AG09309 (cell line): ENCODE measurements at regions not wholly inside any gene's neighbourhood (a gene's known extent, or its start where the extent isn't known, plus 50 kb on each side); places are given as distances from the start of the nearest gene placed in this dataset.
"Not testable (repeated sequence)": the region's sequence is repeated elsewhere in the genome, so short reads cannot be mapped to it uniquely, and the experiment has no call there.

Experiments
- DNase-seq: peaks from one replicate; pipeline ENCODE4 v3.0.0-alpha.2; 2010; ENCODE audit warnings: low read depth
- H3K4me3 ChIP-seq: 2 replicates; pipeline ENCODE4 v1.5.1; 2011; ENCODE audit warnings: mild to moderate bottlenecking, low read depth, low read length, moderate library complexity; ENCODE audit not compliant: control insufficient read depth
- CTCF ChIP-seq: IDR thresholded peaks from 2 replicates; pipeline ENCODE4 v1.5.1; 2011; ENCODE audit warnings: mild to moderate bottlenecking, low read depth, low read length, inconsistent platforms; ENCODE audit not compliant: insufficient read depth, control insufficient read depth; ENCODE audit errors: missing control alignments

- H3K4me3 ChIP-seq: no peak overlapping the region
- DNase-seq: no peak
- no peak for TF ChIP-seq CTCF
Observed at GRCh38 chr5:53298841-53299240, 181.6 kb upstream of the FST start.

DNA sequence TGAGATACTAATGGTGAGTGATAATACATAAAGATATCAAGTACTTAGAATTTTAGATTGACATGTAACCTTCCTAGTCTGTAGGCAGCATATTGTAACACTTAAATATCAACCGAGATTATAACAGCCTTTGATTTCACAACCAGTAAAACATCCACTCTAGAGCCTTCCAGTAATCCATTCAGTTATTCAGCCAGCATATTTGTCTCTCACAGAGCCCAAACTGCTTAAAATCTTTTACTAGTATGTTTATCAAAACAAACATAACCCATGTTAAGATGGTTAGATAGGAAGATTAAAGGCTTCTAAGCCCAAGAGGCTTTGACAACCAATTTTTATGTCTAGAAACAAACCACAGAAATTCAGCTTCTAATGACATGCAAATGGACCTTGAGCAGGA lies 177.9 kb upstream of the FST start:
- DNase-seq: peak; percentile 51
- no peak overlapping the region for H3K4me3 ChIP-seq

GRCh38 chr5:53303105-53303504 lies 177.3 kb upstream of the FST start:
- no peak for TF ChIP-seq CTCF
- H3K4me3 ChIP-seq: no peak overlapping the region
- peak; percentile 56 for DNase-seq

More for the DNA sequence above, 177.9 kb upstream of the FST start:
- TF ChIP-seq CTCF: no peak

DNA sequence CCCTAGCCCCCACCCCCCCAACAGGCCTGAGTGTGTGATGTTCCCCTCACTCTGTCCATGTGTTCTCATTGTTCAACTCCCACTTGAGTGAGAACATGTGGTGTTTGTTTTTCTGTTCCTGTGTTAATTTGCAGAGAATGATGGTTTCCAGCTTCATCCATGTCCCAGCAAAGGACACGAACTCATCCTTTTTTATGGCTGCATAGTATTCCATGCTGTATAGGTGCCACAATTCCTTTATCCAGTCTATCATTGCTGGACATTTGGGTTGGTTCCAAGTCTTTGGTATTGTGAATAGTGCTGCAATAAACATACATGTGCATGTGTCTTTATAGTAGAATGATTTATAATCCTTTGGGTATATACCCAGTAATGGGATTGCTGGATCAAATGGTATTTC lies 175.1 kb upstream of the FST start:
- not testable (repeated sequence) for H3K4me3 ChIP-seq, DNase-seq

- H3K4me3 ChIP-seq: no peak overlapping the region
- DNase-seq: no peak
- TF ChIP-seq CTCF: no peak
Observed at GRCh38 chr5:53309653-53310052, 170.8 kb upstream of the FST start.

DNA sequence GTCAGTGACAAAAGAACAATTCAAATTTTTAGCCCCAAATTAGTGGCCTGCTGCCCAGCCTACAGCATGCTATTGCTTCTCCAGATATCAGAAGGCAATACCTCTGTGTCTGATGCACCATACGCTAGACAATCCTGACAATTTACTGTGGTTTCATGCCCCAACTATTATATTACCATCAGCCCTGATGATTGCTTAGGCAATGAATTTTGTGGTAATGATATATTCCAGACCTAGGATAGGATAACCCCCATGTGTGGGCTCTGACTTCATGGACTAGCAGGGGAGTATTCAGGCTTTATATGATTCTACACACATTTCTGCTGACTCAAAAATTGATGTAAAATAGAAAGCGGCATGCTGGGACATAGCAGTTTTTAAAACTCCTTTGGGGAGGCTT lies 168.7 kb upstream of the FST start:
- DNase-seq: no peak
- H3K4me3 ChIP-seq: no peak overlapping the region
- TF ChIP-seq CTCF: no peak

GRCh38 chr5:53313145-53313544 lies 167.3 kb upstream of the FST start:
- H3K4me3 ChIP-seq: no peak overlapping the region
- no peak for TF ChIP-seq CTCF
- DNase-seq: no peak

GRCh38 chr5:53318303-53318702 lies 162.1 kb upstream of the FST start:
- H3K4me3 ChIP-seq: no peak overlapping the region
- no peak for DNase-seq
- TF ChIP-seq CTCF: no peak
